ENCODE measurements at regions not wholly inside any gene's neighbourhood (a gene's known extent, or its start where the extent isn't known, plus 50 kb on each side); places are given as distances from the start of the nearest gene placed in this dataset.

DNA sequence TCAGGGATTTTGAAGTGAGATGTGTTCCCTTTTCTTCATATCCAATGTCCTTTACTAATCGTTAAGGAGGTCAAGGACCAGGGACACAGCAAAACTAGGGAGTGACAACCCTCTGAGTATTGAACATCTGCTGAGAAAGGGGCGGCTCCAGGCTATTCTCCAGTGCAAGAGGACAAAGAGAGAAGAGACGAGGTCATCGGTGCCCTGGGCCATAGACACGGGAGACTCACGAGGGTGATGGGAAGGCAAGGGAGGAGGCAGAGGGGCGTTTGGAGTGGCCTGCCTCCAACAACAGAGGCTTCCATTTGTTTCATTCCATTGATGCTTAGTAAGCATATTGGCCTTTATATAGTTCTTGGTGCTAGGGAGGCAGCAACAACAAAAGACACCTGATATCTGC, 268.4 kb downstream of the CXCL12 start:
- TF ChIP-seq, protein P1, sequence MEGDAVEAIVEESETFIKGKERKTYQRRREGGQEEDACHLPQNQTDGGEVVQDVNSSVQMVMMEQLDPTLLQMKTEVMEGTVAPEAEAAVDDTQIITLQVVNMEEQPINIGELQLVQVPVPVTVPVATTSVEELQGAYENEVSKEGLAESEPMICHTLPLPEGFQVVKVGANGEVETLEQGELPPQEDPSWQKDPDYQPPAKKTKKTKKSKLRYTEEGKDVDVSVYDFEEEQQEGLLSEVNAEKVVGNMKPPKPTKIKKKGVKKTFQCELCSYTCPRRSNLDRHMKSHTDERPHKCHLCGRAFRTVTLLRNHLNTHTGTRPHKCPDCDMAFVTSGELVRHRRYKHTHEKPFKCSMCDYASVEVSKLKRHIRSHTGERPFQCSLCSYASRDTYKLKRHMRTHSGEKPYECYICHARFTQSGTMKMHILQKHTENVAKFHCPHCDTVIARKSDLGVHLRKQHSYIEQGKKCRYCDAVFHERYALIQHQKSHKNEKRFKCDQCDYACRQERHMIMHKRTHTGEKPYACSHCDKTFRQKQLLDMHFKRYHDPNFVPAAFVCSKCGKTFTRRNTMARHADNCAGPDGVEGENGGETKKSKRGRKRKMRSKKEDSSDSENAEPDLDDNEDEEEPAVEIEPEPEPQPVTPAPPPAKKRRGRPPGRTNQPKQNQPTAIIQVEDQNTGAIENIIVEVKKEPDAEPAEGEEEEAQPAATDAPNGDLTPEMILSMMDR (IDR thresholded peaks at IDR 0.05) = no peak
- TF ChIP-seq POLR2A (IDR thresholded peaks at IDR 0.05) (no peak), POLR2AphosphoS5 (IDR thresholded peaks at IDR 0.05) (no peak)
